GM19395 (cell line): ENCODE measurements at regions not wholly inside any gene's neighbourhood (a gene's known extent, or its start where the extent isn't known, plus 50 kb on each side); places are given as distances from the start of the nearest gene placed in this dataset.
"Not testable (repeated sequence)": the region's sequence is repeated elsewhere in the genome, so short reads cannot be mapped to it uniquely, and the experiment has no call there.

ENCODE experiments used
- ATAC-seq: cut with Tn5 transposase; IDR thresholded peaks from one replicate; pipeline ENCODE4 v1.9.1; 2021; ENCODE audit warnings: mild to moderate bottlenecking, moderate library complexity; ENCODE audit not compliant: unreplicated experiment

DNA sequence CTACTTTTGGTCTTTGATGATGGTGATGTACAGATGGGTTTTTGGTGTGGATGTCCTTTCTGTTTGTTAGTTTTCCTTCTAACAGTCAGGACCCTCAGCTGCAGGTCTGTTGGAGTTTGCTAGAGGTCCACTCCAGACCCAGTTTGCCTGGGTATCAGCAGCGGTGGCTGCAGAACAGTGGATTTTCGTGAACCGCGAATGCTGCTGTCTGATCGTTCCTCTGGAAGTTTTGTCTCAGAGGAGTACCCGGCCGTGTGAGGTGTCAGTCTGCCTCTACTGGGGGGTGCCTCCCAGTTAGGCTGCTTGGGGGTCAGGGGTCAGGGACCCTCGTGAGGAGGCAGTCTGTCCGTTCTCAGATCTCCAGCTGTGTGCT lies 56.6 kb upstream of the TNFAIP8 start:
- ATAC-seq, result not testable (repeated sequence)

DNA sequence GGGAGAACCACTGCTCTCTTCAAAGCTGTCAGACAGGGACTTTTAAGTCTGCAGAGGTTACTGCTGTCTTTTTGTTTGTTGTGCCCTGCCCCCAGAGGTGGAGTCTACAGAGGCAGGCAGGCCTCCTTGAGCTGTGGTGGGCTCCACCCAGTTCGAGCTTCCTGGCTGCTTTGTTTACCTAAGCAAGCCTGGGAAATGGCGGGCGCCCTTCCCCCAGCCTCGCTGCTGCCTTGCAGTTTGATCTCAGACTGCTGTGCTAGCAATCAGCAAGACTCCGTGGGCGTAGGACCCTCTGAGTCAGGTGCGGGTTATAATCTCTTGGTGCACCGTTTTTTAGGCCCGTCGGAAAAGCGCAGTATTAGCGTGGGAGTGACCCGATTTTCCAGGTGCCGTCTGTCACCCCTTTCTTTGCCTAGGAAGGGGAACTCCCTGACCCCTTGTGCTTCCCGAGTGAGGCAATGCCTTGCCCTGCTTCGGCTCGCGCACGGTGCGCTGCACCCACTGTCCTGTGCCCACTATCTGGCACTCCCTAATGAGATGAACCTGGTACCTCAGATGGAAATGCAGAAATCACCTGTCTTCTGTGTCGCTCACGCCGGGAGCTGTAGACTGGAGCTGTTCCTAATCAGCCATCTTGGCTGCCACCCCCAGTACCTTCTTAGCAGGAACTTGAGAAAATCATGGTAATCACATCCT lies 56.1 kb upstream of the TNFAIP8 start:
- not testable (repeated sequence) for ATAC-seq

DNA sequence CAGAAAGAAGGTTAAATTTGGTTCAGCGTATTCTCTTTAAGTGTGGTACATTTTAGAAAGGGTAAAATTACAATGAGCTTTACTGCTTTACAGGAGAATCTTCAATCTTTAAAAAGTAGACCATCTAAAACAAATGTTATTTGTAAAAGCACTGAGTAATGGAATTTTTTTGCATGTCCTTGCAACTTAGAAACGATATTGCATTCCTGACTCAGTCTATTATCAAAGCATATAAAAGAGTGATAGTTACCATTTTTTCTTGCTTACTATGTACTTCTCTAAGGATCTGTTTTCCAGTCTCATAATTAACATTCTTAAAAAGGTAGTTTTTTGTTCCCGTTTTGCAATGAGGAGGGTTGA lies 55.5 kb upstream of the TNFAIP8 start:
- no peak for ATAC-seq

DNA sequence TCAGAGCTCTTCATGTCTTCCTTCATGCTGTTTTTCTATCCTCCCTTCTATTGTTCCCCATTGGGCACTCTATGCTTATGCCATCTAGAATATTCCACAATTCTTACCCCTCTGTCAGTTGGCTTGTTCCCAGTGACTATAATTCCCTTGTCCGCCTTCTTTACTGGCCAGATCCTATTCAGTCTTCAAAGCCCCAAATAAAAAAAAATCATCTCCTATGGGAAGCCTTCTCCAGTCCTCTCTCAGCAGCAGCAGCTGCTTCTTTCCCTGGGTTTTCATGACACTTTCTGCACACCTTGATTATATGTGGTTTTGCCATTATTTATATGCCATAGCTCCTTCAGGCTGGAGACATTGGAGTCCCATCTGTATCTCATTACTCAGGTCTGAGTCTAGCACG lies 54.6 kb upstream of the TNFAIP8 start:
- ATAC-seq, result no peak

DNA sequence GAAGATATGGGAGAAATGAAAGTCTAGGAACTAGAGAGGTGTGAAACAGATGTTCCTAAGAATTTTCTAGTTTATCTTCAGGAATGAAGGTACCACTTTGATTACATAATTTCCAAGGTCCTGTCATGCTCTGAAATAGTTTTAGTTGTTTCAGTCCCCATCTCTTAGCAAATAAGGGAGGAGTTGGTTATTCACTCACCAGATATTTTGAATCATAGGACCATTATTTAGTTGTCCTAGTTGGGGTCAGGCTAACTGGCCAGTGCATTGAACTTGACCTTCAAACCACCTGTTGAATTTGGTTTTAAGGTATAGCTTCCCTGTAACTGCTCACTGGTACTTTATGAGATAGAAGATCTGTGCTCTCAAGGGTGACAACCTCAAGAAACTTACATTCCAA lies 53.9 kb upstream of the TNFAIP8 start:
- no peak for ATAC-seq

DNA sequence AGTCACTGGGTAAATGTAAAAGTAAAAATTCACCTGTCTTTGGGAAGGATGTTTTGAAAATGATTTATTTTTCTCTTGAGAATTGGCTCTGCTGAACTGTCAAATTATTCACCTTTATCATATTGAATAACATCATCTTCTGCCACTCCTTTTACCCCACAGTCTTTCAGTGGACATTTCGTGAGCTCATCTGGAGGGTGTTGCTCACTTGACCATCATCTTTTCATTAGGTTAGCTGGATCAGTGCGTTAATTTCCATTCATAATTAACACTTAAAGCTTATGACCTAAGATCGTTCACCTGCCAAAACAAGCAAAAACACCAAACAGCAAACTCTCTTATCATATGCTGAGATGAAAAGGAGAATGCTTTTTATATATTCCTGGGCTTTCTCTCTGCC lies 53.4 kb upstream of the TNFAIP8 start:
- ATAC-seq, result no peak

DNA sequence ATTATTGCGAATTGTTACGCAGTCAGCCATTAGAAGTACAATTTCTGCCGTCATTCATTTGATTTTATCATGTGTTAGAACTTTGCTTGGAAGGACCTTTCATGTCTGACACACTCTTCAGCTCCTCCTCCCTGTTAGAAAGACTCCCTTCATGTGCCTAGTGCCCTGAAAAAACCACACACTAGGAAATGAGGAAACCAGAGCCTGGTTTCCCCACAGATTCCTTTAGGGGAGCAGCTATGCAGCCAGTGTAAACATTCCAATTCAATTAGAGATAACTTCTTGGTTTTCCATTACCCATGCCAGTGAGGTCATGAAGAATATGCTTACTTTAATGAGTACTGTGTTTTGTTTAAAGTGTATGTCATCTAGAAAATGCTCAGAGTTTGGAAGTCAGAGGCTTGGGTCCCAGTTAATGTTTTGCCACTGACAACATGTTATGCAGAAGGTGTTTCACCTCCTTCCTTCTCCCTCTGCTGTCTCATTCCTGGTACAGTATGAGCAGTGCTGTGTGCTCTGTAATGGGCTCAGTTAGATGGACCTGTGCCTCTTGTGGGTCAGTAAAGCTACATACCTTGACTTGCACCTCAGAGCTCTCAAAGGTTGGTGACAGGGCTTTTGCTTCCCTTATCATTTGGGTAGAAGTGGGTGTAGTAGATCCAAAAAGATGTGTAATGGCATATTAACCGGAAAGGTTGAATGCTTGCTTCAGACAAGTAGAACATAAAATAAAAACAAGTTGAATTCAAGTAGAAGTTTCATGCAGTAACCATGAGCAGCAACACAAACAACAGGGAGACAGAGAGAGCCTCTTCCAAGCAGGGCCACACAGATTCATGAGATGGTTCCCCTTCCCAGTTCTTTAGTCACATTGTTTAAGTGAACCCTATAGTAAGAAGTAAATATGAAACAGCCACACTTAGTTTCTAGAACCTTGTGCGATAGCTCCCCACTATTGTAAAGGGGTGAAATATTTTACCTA lies 52.6 kb upstream of the TNFAIP8 start:
- ATAC-seq, result peak; percentile 65

DNA sequence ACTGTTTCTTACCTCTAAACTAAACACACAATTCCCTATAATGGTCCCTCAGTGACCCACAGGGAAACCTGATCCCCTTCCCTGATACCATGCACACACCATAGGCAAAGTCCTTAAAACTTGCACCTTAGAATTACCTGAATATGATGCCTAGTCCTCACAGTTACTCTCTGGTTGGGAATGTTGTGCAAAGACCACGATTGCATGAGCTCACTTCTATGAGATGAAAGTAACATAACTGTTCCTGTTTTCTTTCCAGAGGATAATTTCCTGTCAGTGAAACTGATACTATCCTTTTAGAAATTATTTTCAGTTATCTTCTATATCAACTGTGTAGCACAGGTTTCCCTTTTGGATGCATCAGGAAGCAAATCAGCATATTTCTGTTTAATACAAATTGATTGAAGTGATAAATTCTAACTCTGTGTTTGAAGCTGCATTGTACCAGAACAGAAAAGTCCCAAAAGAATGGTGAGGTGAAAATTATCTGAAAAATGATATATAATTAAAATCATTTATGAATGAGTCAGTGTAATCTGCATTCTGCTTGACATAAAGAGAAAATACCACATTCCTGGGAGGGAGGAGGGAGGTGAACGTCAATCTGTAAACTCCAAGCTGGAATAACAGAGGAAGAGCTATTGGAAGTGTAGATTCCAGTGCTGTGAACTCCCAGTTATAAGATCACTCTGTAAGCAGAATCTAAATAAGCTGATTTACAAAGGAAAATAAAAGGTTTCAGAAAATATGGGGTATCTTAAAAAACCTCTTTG lies 51.2 kb upstream of the TNFAIP8 start:
- ATAC-seq, result no peak
